BJ (cell line): ENCODE measurements at regions not wholly inside any gene's neighbourhood (a gene's known extent, or its start where the extent isn't known, plus 50 kb on each side); places are given as distances from the start of the nearest gene placed in this dataset.

Experiments used
- CTCF ChIA-PET: fragments of 350-600 bp; formaldehyde crosslinking; extraction: SDS; loops from one replicate; lab custom pipeline; 2021; ENCODE audit warnings: antibody characterized with exemption, inconsistent platforms; lab: Yijun Ruan, JAX
- POLR2A ChIA-PET: fragments of 300-600 bp; sonication (Branson Sonifier 250); formaldehyde crosslinking; extraction: SDS; loops from one replicate; lab custom pipeline; 2021; ENCODE audit warnings: antibody characterized with exemption; lab: Charles Lee
- DNase-seq: peaks from one replicate; pipeline ENCODE4 v3.0.0-alpha.2; 2011; ENCODE audit warnings: low read depth
- H3K27me3 ChIP-seq: 2 replicates; pipeline ENCODE4 v1.6.0; 2011; ENCODE audit warnings: low read length; ENCODE audit not compliant: control insufficient read depth, insufficient read depth
- H3K36me3 ChIP-seq: 2 replicates; pipeline ENCODE4 v1.5.1; 2011; ENCODE audit warnings: low read length; ENCODE audit not compliant: control insufficient read depth, insufficient read depth
- H3K4me3 ChIP-seq: 2 replicates; pipeline ENCODE4 v1.5.1; 2011; ENCODE audit warnings: low read depth, mild to moderate bottlenecking, control low read depth, low read length
- TF ChIP-seq, protein P1 (sequence below): IDR thresholded peaks from 2 replicates; pipeline ENCODE4 v1.5.1; 2011; ENCODE audit warnings: low read depth, mild to moderate bottlenecking, control low read depth, inconsistent platforms, low read length, moderate library complexity; ENCODE audit not compliant: insufficient read depth

DNA sequence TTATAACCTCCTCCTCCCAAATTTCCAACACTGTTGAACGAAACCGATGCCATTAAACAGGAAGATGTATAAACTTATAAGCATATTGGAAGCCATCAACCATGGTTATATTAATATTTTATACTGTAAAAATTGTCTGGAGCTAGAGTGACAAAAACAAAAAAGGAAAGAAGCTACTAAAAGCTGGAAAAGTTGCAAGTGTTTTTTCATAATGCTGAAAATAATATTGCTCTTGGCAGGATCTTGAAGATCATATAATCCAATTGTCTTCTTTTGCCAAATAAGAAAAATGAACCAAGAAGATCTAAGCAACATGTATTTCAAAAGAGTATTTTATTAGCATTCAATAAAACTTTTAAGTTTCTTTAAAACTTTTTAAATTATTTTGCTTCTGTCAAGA, 268.9 kb upstream of the HSF2 start:
- no peaks in the 10 kb centered on the region for H3K36me3 ChIP-seq
- CTCF ChIA-PET: no interaction called here
- H3K4me3 ChIP-seq: no peak overlapping the region
- POLR2A ChIA-PET: no interaction called here
- TF ChIP-seq, protein P1, sequence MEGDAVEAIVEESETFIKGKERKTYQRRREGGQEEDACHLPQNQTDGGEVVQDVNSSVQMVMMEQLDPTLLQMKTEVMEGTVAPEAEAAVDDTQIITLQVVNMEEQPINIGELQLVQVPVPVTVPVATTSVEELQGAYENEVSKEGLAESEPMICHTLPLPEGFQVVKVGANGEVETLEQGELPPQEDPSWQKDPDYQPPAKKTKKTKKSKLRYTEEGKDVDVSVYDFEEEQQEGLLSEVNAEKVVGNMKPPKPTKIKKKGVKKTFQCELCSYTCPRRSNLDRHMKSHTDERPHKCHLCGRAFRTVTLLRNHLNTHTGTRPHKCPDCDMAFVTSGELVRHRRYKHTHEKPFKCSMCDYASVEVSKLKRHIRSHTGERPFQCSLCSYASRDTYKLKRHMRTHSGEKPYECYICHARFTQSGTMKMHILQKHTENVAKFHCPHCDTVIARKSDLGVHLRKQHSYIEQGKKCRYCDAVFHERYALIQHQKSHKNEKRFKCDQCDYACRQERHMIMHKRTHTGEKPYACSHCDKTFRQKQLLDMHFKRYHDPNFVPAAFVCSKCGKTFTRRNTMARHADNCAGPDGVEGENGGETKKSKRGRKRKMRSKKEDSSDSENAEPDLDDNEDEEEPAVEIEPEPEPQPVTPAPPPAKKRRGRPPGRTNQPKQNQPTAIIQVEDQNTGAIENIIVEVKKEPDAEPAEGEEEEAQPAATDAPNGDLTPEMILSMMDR: no peak
- no peaks in the 10 kb centered on the region for H3K27me3 ChIP-seq
- DNase-seq: no peak

DNA sequence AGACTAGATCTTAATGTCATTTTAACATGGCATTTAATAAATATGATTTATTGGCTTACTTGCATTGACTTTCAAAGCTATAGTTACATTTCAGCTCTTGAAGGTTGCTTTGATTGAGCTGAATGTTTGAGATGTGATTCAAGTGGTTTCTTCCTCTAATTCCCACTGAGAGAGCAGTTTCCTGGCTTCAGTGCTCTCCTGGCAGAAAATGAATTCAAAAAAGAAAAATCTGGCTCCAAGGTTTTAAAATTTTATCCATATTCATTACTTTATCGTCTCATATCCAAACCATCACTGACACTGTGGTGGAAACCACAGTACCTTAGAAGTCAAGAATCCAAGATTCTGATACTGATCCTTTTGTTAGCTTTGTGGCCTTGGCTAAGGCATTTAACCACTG, 263.1 kb upstream of the HSF2 start:
- ChIA-PET CTCF (no interaction called here), POLR2A (no interaction called here)
- TF ChIP-seq, protein P1: no peak
- no peak for DNase-seq
- H3K36me3 ChIP-seq: no peaks in the 10 kb centered on the region
- H3K27me3 ChIP-seq: no peaks in the 10 kb centered on the region
- no peak overlapping the region for H3K4me3 ChIP-seq

DNA sequence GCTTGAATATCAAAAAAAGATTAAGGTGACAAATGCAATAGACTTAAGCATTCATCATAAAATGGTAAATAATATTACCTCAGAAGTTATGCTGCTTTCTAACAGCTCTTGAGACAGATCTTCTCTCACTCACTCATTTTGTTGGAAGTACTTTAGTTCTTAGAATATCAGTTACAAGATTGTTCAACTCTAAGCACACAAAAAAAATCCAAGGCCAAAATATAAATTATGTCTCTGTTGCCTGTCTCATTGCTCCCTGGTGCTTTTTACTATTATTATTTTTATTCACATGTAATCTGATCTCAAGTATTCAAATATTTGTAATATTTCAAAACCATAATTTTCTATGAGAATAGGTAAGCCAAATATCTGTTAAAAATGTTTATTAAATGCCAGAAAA, 259.4 kb upstream of the HSF2 start:
- CTCF ChIA-PET: no interaction called here
- Histone ChIP-seq H3K27me3 (no peaks in the 10 kb centered on the region), H3K36me3 (no peaks in the 10 kb centered on the region), H3K4me3 (no peak overlapping the region)
- POLR2A ChIA-PET: no interaction called here
- TF ChIP-seq, protein P1: no peak
- no peak for DNase-seq

DNA sequence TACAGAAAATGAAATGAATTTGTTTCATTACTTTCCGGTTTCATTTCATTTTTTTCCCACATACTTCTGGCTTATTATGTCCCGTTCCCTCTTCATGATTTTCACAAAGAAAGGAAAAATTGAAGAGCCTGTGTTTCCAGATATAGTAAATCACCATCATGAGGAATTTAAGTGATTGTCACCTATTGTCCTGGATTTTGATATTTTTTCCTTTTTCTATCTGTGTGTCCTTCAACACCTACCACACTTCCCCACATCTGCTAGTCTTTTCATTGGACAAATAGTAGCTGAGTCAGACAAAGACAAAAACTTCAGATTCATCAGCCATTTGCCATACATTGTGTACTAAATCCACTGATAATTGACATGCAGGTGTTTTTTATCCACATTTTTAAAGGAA, 258.2 kb upstream of the HSF2 start:
- TF ChIP-seq, protein P1: no peak
- no peaks in the 10 kb centered on the region for H3K27me3 ChIP-seq
- no peak overlapping the region for H3K4me3 ChIP-seq
- ChIA-PET POLR2A (no interaction called here), CTCF (no interaction called here)
- DNase-seq: no peak
- H3K36me3 ChIP-seq: no peaks in the 10 kb centered on the region

DNA sequence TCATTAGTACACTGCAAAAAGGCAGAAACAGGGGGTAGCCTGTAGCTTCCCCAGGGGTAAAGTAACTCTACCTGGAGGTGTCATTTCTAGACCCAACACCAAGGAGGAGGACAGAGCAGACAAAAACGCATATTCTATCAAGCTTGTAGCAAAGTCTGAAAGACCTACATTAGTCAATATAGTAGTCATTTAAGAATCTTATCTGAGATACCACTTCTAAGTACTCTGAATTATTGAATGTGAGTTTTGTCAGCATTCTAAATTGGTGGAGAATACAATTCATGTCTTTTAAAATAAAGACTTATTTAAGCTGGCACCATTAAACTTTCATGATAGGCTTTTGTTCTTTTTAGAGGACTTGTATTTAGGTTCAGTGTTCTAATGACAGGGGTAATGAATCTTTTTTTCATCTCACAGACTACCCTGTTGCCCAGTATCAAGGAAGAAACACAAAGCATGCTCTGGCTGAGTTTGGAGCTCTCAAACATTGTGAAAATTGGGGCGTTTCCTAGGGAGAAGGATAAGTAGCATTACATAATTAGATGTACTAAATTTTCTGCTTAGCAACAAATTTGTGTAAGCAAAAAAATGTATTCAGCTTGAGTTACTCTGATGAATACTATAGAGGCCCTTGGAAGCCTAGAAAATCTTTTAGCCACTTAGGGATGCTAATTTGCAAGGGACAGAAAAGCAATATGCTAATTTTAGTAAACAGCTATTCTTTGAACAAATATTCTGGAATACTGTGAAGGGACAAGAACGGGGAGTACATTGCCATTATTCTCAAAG, 255.4 kb upstream of the HSF2 start:
- CTCF ChIA-PET: no interaction called here
- H3K27me3 ChIP-seq: no peaks in the 10 kb centered on the region
- no peak for DNase-seq
- no peaks in the 10 kb centered on the region for H3K36me3 ChIP-seq
- H3K4me3 ChIP-seq: no peak overlapping the region
- TF ChIP-seq, protein P1: no peak
- POLR2A ChIA-PET: no interaction called here
